ENCODE measurements at regions not wholly inside any gene's neighbourhood (a gene's known extent, or its start where the extent isn't known, plus 50 kb on each side); places are given as distances from the start of the nearest gene placed in this dataset.

DNA sequence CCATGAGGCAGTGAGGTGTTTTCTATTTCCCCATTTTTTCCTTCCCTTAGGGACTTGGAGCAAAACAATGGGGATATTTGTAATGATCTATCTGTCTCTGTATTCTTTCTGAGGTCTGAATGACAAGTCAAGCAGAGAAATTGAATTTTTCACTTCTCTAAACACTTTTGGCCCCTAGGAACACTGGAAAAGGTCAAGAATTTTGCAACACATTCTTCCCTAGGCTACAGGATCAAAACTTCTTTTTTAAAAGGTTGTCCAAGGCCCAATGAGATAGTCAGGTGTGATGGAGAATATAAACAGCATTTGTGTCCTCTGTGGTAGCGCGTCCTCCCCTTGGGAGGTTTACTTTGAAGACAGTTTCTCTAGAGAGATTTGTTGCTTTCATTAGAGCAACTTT lies 620.5 kb downstream of the TLR4 start:
- intact Hi-C loops (cut with micrococcal nuclease) = no loop called here
- Mint-ChIP-seq H3K27ac (no peak overlapping the region), H3K9me3 (no peaks in the 10 kb centered on the region), H3K27me3 (ENCODE audit: insufficient read depth) (no peaks in the 10 kb centered on the region), H3K4me3 (no peak overlapping the region), H3K36me3 (ENCODE audit: low read depth) (no peaks in the 10 kb centered on the region), H3K4me1 (ENCODE audit: low read depth) (no peaks in the 10 kb centered on the region)
- DNase-seq (ENCODE audit: low spot score) = no peak

DNA sequence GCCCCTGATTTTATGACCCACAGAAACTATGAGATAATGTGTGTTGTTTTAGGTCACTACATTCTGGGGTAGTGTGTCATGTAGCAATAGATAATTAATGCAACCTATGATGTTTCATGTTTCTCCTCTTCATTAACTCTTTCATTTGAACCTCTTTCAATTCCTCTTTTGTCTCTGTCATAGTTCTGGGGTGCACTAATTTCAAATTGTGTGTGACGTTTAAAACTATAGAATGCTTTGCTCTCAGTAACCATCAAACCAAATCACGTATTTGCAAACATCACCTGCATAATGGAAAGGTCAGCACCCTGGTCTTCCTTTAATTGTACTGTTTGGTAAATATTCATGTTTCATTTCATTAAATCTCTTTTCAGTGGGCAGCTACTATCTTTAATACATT lies 621.6 kb downstream of the TLR4 start:
- no peak for DNase-seq (ENCODE audit: low spot score)
- intact Hi-C loops (cut with micrococcal nuclease) = no loop called here
- H3K4me1 Mint-ChIP-seq (ENCODE audit: low read depth) = no peaks in the 10 kb centered on the region
- no peak overlapping the region for H3K27ac Mint-ChIP-seq
- no peak overlapping the region for H3K4me3 Mint-ChIP-seq
- no peaks in the 10 kb centered on the region for H3K9me3 Mint-ChIP-seq
- no peaks in the 10 kb centered on the region for H3K27me3 Mint-ChIP-seq (ENCODE audit: insufficient read depth)
- no peaks in the 10 kb centered on the region for H3K36me3 Mint-ChIP-seq (ENCODE audit: low read depth)

DNA sequence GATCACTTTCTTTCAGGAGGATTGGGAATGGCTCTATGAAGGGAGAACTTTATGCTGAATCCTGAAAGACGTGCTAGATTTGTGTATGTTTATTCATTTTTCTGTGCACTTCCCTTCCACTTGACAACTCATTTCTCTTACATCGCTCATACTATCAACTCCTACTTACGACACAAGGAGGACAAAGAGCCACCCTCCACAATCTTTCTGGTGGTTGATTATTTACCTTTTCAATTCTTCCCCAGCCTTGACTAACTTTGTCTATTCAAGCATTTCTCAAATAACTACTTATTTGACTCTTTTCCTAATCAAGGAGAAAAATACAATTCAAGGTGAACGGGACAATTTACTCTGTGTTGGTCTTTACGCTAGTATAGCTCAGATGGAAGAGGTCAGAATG lies 622.1 kb downstream of the TLR4 start:
- Mint-ChIP-seq H3K4me1 (ENCODE audit: low read depth) (no peaks in the 10 kb centered on the region), H3K4me3 (no peak overlapping the region), H3K27ac (no peak overlapping the region), H3K27me3 (ENCODE audit: insufficient read depth) (no peaks in the 10 kb centered on the region), H3K36me3 (ENCODE audit: low read depth) (no peaks in the 10 kb centered on the region), H3K9me3 (no peaks in the 10 kb centered on the region)
- DNase-seq (ENCODE audit: low spot score) = no peak
- intact Hi-C loops (cut with micrococcal nuclease) = no loop called here

DNA sequence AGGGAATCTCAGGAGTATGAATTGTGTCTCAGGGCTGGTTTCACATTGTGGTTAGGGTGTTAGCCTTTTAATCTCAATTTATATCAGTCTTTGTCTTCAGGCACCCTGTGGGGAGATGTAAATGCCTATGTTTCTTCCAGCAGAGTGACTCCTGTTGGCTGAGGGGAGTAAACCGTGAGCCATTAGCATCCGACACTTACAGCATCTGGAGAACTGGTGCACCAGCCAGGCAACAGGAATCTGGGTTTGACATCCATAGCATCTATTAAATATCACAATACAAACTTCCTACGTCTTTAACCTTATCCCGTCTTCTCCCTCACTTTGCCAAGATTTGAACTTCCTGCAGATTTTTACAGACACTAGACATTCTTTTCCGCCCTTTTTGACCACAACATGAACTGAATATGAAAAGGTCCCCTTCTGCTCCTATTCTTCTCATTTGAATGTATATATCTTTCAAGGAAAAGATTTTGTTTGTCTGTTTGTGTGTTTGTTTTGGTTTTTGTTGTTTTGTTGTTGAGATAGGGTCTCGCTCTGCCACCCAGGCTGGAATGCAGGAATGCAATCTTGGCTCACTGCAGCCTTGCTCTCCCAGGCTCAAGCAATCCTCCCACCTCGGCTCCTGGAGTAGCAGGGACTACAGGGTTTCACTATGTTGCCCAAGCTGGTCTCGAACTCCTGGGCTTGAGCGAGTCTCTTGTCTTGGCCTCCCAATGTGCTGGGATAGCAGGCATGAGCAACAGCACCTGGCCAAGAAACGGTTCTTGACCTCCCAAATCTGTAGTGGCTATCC lies 626.2 kb downstream of the TLR4 start:
- intact Hi-C loops (cut with micrococcal nuclease) = no loop called here
- DNase-seq (ENCODE audit: low spot score) = no peak

DNA sequence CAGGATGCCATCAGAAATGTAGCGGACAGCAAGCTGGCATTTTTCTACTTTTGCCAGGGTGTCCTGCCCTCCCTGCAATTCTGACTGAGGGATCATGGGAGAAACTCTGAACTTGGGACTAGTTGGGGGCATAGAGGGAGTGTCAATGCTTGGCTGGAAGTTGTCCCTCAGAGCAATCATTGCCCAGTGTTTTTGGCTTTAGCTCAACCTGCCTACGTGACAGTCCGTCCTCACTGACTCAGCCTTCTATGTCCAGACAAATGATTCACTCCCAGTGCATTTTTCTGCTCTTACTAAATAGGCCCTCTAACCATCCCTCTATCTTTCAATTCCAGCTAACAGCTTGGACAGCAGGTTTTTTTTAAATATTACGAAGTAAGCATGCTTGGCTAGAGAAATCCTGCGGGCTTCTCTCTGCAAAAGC lies 627.4 kb downstream of the TLR4 start:
- Mint-ChIP-seq H3K27ac (no peak overlapping the region), H3K36me3 (ENCODE audit: low read depth) (no peaks in the 10 kb centered on the region), H3K4me1 (ENCODE audit: low read depth) (no peaks in the 10 kb centered on the region), H3K4me3 (no peak overlapping the region), H3K27me3 (ENCODE audit: insufficient read depth) (no peaks in the 10 kb centered on the region), H3K9me3 (no peaks in the 10 kb centered on the region)
- intact Hi-C loops (cut with micrococcal nuclease) = no loop called here
- DNase-seq (ENCODE audit: low spot score) = no peak

More for the DNA sequence above, 626.2 kb downstream of the TLR4 start:
- Mint-ChIP-seq H3K4me3 (no peak overlapping the region), H3K27ac (no peak overlapping the region), H3K36me3 (ENCODE audit: low read depth) (no peaks in the 10 kb centered on the region), H3K4me1 (ENCODE audit: low read depth) (no peaks in the 10 kb centered on the region), H3K9me3 (no peaks in the 10 kb centered on the region), H3K27me3 (ENCODE audit: insufficient read depth) (no peaks in the 10 kb centered on the region)

DNA sequence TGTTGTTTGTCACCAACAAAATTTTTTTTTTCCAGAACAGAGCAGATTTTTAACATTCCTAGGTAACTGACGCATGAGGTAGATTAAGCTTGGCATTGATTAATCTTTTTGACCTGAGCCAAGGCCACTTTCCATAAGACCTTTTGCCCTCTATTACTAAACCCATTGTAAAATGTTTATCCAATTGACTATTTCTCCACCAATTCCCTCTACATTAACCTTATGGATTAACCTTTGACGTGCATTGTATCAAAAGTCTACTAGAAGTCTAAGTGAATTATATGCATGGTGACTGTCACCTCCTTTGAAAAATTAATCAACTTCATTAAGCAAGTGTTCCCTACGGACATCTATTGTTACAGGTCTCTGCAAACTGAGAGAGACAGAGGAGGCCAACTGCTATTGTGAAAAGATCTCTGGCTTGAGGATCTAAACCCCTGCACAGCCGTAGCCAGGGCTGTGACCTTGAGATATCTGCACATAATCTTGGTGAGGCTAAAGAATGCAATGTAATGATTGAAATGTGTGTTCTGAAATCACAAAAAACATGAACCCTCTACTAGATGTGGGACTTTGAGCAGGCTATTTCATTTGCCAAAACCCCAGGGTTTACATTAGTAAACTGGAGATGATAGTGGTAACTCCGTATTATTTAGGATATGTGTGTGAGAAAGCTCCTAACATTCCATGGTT lies 632.2 kb downstream of the TLR4 start:
- DNase-seq (ENCODE audit: low spot score) = no peak
- H3K36me3 Mint-ChIP-seq (ENCODE audit: low read depth) = no peaks in the 10 kb centered on the region
- H3K27me3 Mint-ChIP-seq (ENCODE audit: insufficient read depth) = no peaks in the 10 kb centered on the region
- H3K9me3 Mint-ChIP-seq = no peaks in the 10 kb centered on the region
- intact Hi-C loops (cut with micrococcal nuclease) = no loop called here
- H3K27ac Mint-ChIP-seq = no peak overlapping the region
- H3K4me3 Mint-ChIP-seq = no peak overlapping the region
- no peaks in the 10 kb centered on the region for H3K4me1 Mint-ChIP-seq (ENCODE audit: low read depth)

DNA sequence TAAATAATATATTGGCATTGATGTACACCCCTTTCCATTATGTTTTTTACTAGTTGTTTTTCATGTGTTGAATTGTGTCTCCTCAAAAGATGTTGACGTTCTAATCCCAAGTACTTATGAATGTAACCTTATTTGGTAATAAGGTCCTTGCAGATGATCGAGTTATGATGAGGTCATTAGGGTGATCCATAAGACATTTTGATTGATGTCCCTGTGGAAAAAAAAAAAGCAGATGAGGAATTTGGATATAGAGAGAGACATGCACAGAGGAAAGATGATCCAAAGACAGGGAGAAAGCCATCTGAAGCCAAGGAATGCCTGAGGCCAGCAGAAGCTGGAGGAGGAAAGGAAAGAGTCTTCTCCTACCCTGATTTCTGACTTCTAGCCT lies 632.7 kb downstream of the TLR4 start:
- Mint-ChIP-seq H3K27ac (no peak overlapping the region), H3K9me3 (no peaks in the 10 kb centered on the region)

DNA sequence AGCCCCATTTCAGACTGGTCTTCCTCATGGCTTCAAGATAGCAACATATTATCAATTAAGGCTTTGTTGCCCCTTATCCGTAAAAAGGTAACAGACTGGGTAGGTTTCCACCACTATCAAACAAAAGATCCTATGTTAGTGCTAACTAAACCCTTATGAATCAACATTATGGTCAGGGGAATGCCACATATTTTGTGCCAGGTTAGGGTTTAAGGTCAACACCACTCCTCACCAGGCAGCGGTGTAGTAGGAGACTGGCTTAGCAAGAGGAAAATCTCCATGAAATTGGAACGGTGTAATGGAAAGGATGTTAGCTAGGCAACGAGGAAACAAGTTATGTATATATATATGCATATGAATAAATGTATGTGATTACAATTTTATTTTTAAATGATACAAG lies 655.8 kb downstream of the TLR4 start:
- intact Hi-C loops (cut with micrococcal nuclease) = no loop called here
- no peak for DNase-seq (ENCODE audit: low spot score)
- Mint-ChIP-seq H3K27ac (no peak overlapping the region), H3K27me3 (ENCODE audit: insufficient read depth) (no peaks in the 10 kb centered on the region), H3K9me3 (peaks cover 4% of the 10 kb centered on the region), H3K36me3 (ENCODE audit: low read depth) (no peaks in the 10 kb centered on the region), H3K4me3 (no peak overlapping the region), H3K4me1 (ENCODE audit: low read depth) (no peaks in the 10 kb centered on the region)

More for the DNA sequence above, 632.7 kb downstream of the TLR4 start:
- intact Hi-C loops (cut with micrococcal nuclease) = no loop called here
- Mint-ChIP-seq H3K27me3 (ENCODE audit: insufficient read depth) (no peaks in the 10 kb centered on the region), H3K4me1 (ENCODE audit: low read depth) (no peaks in the 10 kb centered on the region), H3K4me3 (no peak overlapping the region), H3K36me3 (ENCODE audit: low read depth) (no peaks in the 10 kb centered on the region)
- no peak for DNase-seq (ENCODE audit: low spot score)

DNA sequence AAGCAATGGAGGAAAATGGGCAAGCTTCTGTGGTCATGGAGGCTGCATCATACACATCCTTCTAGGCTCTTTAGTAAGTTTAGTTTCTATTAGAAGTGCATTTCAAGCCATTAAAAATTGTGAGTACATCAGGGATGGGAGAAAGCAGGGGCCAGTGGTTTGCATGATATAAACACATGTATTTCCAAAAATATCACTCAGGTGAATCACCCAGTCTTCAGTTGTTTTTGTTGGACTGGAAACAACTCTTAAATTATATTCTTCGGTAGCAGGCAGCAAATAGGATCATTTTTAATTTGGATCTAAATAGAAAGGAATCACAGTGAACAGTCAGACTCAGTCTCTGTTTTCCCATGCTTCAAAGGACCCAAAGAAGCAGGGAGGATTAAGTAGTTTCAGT lies 657.9 kb downstream of the TLR4 start:
- DNase-seq (ENCODE audit: low spot score) = no peak
- Mint-ChIP-seq H3K4me1 (ENCODE audit: low read depth) (no peaks in the 10 kb centered on the region), H3K27ac (no peak overlapping the region), H3K36me3 (ENCODE audit: low read depth) (no peaks in the 10 kb centered on the region), H3K9me3 (peaks cover 11% of the 10 kb centered on the region), H3K4me3 (no peak overlapping the region), H3K27me3 (ENCODE audit: insufficient read depth) (no peaks in the 10 kb centered on the region)
- intact Hi-C loops (cut with micrococcal nuclease) = no loop called here

DNA sequence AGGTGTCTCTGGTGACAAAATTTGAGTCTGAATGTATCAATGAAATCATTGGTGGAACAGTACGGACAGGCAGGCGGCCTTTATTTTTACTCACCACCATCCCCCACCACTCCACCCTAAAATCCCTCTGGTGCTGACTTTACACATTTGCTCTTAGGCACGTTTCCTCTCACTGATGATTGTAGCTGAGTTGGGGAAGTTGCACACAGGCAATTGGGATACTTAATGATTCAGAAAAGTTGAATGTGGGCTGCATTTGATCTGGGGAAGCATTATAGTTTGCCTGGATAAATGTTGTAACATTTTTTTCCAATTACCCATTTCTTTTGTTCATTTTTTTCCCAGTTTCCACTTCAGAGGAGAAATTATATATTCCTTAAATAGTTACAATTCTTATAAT lies 658.4 kb downstream of the TLR4 start:
- Mint-ChIP-seq H3K4me1 (ENCODE audit: low read depth) (no peaks in the 10 kb centered on the region), H3K4me3 (no peak overlapping the region), H3K36me3 (ENCODE audit: low read depth) (no peaks in the 10 kb centered on the region), H3K27ac (no peak overlapping the region), H3K27me3 (ENCODE audit: insufficient read depth) (no peaks in the 10 kb centered on the region), H3K9me3 (peaks cover 11% of the 10 kb centered on the region)
- intact Hi-C loops (cut with micrococcal nuclease) = no loop called here
- DNase-seq (ENCODE audit: low spot score) = no peak

DNA sequence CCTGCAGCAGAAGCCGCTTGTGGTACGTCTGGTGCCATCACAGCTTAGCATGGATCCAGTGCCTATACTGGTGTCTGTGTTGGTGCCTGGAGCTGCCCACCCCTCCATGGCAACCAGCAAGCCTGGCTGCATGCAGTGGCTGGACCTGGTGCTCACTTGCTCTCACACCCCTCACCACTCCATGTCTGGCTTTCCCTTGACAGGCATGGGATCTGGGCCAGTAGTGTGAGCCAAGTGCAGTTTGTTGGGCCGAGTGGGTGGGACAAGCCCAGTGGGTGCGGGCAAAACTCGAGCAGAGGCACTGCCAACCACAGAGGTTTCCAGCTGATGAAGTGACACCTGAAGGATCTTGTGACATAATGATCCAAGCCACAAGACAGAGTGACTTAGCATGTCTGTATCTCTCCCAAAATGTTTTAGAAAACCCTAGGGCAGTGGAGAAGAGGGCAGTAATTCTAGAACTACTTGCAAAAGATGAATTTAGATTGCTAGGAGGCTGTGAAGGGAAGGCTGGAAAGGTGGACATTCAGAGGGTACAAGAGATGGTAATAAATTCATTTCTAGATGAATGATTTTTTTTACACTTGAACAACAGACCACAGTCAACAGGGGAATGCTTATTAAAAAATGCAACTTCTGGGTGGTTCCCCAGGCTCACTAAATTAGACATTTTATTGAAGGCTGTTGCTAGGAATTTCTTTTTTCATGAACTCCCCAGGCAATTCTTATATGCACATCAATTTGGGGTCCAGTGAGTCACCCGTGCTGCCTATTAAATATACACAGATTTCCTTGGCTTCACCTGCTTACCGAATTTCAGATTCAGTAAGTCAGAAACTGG lies 660.3 kb downstream of the TLR4 start:
- no peaks in the 10 kb centered on the region for H3K27me3 Mint-ChIP-seq (ENCODE audit: insufficient read depth)
- no peaks in the 10 kb centered on the region for H3K36me3 Mint-ChIP-seq (ENCODE audit: low read depth)
- H3K9me3 Mint-ChIP-seq = peaks cover 11% of the 10 kb centered on the region
- H3K4me1 Mint-ChIP-seq (ENCODE audit: low read depth) = no peaks in the 10 kb centered on the region
- no peak overlapping the region for H3K27ac Mint-ChIP-seq
- no peak for DNase-seq (ENCODE audit: low spot score)
- no peak overlapping the region for H3K4me3 Mint-ChIP-seq
- intact Hi-C loops (cut with micrococcal nuclease) = no loop called here

DNA sequence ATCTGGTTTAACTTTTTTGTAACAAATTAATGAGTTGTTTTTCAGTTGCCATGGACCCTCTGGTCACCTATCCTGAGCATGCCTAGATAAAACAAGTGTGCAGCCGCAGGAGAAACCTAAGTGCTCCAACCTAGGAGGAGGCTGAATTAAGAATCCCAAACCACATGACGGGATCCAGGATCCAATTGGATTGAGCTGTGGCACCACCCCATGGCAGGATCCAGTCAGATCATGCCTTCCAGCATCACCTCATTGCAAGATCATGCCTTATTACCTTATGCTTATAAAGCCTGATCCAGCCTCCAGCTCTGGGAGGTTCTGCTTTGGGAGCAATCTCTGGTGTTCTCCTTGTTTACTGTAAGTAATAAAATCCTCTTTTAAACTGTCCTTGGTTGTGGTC lies 662.0 kb downstream of the TLR4 start:
- DNase-seq (ENCODE audit: low spot score) = no peak
- H3K9me3 Mint-ChIP-seq = peaks cover 11% of the 10 kb centered on the region
- H3K27ac Mint-ChIP-seq = no peak overlapping the region
- no peaks in the 10 kb centered on the region for H3K36me3 Mint-ChIP-seq (ENCODE audit: low read depth)
- H3K4me1 Mint-ChIP-seq (ENCODE audit: low read depth) = no peaks in the 10 kb centered on the region
- no peak overlapping the region for H3K4me3 Mint-ChIP-seq
- no peaks in the 10 kb centered on the region for H3K27me3 Mint-ChIP-seq (ENCODE audit: insufficient read depth)
- intact Hi-C loops (cut with micrococcal nuclease) = no loop called here

DNA sequence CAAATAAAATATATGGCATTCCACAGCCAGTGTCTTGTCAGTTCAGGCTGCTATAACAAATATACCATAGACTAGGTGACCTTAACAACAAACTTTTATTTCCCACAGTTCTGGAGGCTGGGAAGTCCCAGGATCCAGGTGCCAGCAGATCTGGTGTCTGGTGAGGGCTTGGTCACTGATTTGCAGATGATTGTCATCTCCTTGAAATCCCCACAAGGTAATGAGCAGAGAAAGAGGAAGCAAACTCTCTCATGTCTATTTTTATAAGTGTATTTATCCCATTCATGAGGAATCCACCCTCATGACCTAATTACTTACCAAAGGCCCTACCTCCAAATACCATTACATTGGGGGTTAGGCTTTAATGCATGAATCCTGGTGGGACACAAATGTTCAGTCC lies 663.2 kb downstream of the TLR4 start:
- intact Hi-C loops (cut with micrococcal nuclease) = no loop called here
- Mint-ChIP-seq H3K36me3 (ENCODE audit: low read depth) (no peaks in the 10 kb centered on the region), H3K4me1 (ENCODE audit: low read depth) (no peaks in the 10 kb centered on the region), H3K9me3 (peaks cover 11% of the 10 kb centered on the region), H3K27ac (no peak overlapping the region), H3K4me3 (no peak overlapping the region), H3K27me3 (ENCODE audit: insufficient read depth) (no peaks in the 10 kb centered on the region)
- DNase-seq (ENCODE audit: low spot score) = no peak

Data from activated T-helper 1 cell treated with anti-CD3 and anti-CD28 coated beads, Interleukin-12 subunit alpha, Interleukin-12 subunit beta, Interleukin-2, Interleukin-4 antibody, amounts not matched to agents 30 ng/mL and 10 ng/mL and 1 ng/mL, durations not matched to agents 14 hours and 24 hours and 36 hours (primary cell).